Neural cell (in vitro differentiated cells): ENCODE measurements at regions not wholly inside any gene's neighbourhood (a gene's known extent, or its start where the extent isn't known, plus 50 kb on each side); places are given as distances from the start of the nearest gene placed in this dataset.

ENCODE experiments used
- EP300 ChIP-seq: fragments of 450-650 bp; conservative IDR thresholded peaks from 2 replicates; pipeline ENCODE4 v1.6.1; 2014; ENCODE audit warnings: antibody characterized with exemption, mild to moderate bottlenecking, moderate library complexity; ENCODE audit not compliant: poor library complexity, severe bottlenecking
- EZH2 ChIP-seq: fragments of 200-600, 300-800 bp; shearing (Covaris generic), sonication (generic); IDR thresholded peaks from 2 replicates; pipeline ENCODE4 v1.6.1; 2014; ENCODE audit warnings: antibody characterized with exemption, low read length, borderline replicate concordance, mild to moderate bottlenecking; ENCODE audit not compliant: insufficient read depth, poor library complexity, severe bottlenecking
- MXI1 ChIP-seq: fragments of 450-650 bp; conservative IDR thresholded peaks from 2 replicates; pipeline ENCODE4 v1.6.1; 2014; ENCODE audit warnings: antibody characterized with exemption, mild to moderate bottlenecking; ENCODE audit not compliant: poor library complexity, severe bottlenecking
- POLR2AphosphoS5 ChIP-seq: IDR thresholded peaks from 2 replicates; pipeline ENCODE4 v1.6.1; 2012
- RAD21 ChIP-seq: fragments of 450-650 bp; conservative IDR thresholded peaks from 2 replicates; pipeline ENCODE4 v1.6.1; 2014; ENCODE audit warnings: antibody characterized with exemption, mild to moderate bottlenecking, moderate library complexity
- REST ChIP-seq: IDR thresholded peaks from 2 replicates; pipeline ENCODE4 v1.6.1; 2012; ENCODE audit warnings: borderline replicate concordance
- SMC3 ChIP-seq: fragments of 450-650 bp; conservative IDR thresholded peaks from 2 replicates; pipeline ENCODE4 v1.6.1; 2014; ENCODE audit warnings: antibody characterized with exemption, mild to moderate bottlenecking, moderate library complexity; ENCODE audit not compliant: poor library complexity
- TAF1 ChIP-seq: IDR thresholded peaks from 2 replicates; pipeline ENCODE4 v1.6.1; 2012; ENCODE audit warnings: low read depth
- TF ChIP-seq, protein P1 (sequence below): fragments of 450-650 bp; IDR thresholded peaks from 2 replicates; pipeline ENCODE4 v1.5.1; 2014; ENCODE audit warnings: antibody characterized with exemption, mild to moderate bottlenecking, moderate library complexity; ENCODE audit not compliant: poor library complexity, severe bottlenecking

DNA sequence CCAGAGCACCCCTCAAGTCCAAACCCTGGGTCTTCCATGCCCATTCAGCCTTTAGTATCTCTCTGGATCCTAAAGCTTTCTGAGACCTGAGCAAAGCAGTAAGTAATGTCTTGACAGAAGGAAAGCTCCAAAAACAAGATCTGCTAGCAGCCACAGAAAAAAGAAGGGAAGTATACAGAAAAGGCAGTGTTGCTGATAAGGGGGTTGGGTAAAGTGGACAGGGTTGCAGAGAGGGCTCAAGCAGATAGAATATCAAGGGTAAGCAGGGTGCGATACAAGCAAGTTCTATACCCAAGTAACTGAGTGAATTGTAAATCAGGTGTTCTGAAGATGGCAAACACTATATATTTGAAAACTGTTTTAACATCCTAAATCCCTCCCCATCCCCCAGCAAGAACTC is 113.4 kb upstream of the CARMIL1 start:
- TF ChIP-seq, protein P1, sequence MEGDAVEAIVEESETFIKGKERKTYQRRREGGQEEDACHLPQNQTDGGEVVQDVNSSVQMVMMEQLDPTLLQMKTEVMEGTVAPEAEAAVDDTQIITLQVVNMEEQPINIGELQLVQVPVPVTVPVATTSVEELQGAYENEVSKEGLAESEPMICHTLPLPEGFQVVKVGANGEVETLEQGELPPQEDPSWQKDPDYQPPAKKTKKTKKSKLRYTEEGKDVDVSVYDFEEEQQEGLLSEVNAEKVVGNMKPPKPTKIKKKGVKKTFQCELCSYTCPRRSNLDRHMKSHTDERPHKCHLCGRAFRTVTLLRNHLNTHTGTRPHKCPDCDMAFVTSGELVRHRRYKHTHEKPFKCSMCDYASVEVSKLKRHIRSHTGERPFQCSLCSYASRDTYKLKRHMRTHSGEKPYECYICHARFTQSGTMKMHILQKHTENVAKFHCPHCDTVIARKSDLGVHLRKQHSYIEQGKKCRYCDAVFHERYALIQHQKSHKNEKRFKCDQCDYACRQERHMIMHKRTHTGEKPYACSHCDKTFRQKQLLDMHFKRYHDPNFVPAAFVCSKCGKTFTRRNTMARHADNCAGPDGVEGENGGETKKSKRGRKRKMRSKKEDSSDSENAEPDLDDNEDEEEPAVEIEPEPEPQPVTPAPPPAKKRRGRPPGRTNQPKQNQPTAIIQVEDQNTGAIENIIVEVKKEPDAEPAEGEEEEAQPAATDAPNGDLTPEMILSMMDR = no peak
- no peak for TF ChIP-seq POLR2AphosphoS5
- no peak for TF ChIP-seq EZH2
- no peak for TF ChIP-seq RAD21
- no peak for TF ChIP-seq TAF1
- TF ChIP-seq SMC3 = no peak
- TF ChIP-seq MXI1 = no peak
- TF ChIP-seq EP300 = no peak
- no peak for TF ChIP-seq REST
